ENCODE measurements at regions not wholly inside any gene's neighbourhood (a gene's known extent, or its start where the extent isn't known, plus 50 kb on each side); places are given as distances from the start of the nearest gene placed in this dataset.

- Histone ChIP-seq H3K27me3 (no peaks in the 10 kb centered on the region), H3K9me3 (no peaks in the 10 kb centered on the region), H3K27ac (replicated peaks in 1 of 4) (no peak overlapping the region), H3K4me3 (no peak overlapping the region), H3K4me1 (no peaks in the 10 kb centered on the region), H3K36me3 (no peaks in the 10 kb centered on the region)
- no peak for TF ChIP-seq POLR2A (IDR thresholded peaks at IDR 0.05; ENCODE audit: low read depth)
- no peak for TF ChIP-seq POLR2AphosphoS5 (IDR thresholded peaks at IDR 0.05)
- no peak for TF ChIP-seq EP300 (IDR thresholded peaks at IDR 0.05)
- TF ChIP-seq, protein P1, sequence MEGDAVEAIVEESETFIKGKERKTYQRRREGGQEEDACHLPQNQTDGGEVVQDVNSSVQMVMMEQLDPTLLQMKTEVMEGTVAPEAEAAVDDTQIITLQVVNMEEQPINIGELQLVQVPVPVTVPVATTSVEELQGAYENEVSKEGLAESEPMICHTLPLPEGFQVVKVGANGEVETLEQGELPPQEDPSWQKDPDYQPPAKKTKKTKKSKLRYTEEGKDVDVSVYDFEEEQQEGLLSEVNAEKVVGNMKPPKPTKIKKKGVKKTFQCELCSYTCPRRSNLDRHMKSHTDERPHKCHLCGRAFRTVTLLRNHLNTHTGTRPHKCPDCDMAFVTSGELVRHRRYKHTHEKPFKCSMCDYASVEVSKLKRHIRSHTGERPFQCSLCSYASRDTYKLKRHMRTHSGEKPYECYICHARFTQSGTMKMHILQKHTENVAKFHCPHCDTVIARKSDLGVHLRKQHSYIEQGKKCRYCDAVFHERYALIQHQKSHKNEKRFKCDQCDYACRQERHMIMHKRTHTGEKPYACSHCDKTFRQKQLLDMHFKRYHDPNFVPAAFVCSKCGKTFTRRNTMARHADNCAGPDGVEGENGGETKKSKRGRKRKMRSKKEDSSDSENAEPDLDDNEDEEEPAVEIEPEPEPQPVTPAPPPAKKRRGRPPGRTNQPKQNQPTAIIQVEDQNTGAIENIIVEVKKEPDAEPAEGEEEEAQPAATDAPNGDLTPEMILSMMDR (IDR thresholded peaks at IDR 0.05) = no peak
- intact Hi-C loops (cut with DNase I) = no loop called here
- no peak for DNase-seq (ENCODE audit: extremely low spot score)
These were observed 390.4 kb downstream of the SOX11 start for GRCh38 chr2:6082625-6083018.

DNA sequence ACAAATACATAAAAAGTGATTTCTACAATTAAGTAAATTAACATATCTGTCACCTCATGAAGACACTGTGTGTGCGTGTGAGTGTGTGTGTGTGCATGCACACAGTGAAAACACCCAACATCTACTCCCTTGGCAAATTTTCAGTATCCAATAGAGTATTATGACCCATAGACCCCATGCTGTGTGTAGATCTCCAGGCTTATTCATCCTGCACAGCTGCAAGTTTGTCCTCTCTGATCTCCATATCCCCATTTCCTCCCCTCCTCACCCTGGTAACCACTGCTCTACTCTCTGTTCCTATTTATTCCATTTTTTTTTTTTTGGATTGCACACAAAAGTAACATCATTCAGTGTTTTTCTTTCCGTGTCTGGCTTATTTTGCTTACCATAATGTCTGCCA, 391.0 kb downstream of the SOX11 start:
- Histone ChIP-seq H3K4me1 (no peaks in the 10 kb centered on the region), H3K4me3 (no peak overlapping the region), H3K9me3 (no peaks in the 10 kb centered on the region), H3K36me3 (no peaks in the 10 kb centered on the region), H3K27me3 (no peaks in the 10 kb centered on the region), H3K27ac (replicated peaks in 1 of 4) (no peak overlapping the region)
- no peak for DNase-seq (ENCODE audit: extremely low spot score)
- intact Hi-C loops (cut with DNase I) = no loop called here
- TF ChIP-seq, protein P1 (IDR thresholded peaks at IDR 0.05) = no peak
- no peak for TF ChIP-seq POLR2AphosphoS5 (IDR thresholded peaks at IDR 0.05)
- no peak for TF ChIP-seq POLR2A (IDR thresholded peaks at IDR 0.05; ENCODE audit: low read depth)
- TF ChIP-seq EP300 (IDR thresholded peaks at IDR 0.05) = no peak
- 76% methylated on average over 2 of the region's 2 CpGs for WGBS

DNA sequence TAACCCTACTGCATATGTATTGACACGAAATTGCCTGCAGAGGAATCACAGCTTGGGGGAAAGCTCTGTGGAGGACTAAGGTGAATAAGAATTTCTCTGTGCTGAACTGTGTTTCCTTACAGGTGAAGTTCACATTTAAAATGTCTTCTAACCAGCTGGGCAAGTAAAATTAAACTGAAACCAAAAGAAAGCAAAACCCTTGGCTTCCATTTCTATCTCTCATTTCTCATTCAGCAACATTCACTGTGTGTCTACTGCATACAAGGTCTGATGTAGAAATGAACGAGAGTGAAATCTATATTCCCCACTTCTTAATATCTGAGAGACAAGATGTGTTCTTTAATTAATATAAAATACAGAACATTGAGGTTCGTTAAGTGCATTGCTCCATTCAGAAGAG, 397.3 kb downstream of the SOX11 start:
- WGBS = 73% methylated on average over 3 of the region's 3 CpGs
- Histone ChIP-seq H3K9me3 (no peaks in the 10 kb centered on the region), H3K4me3 (no peak overlapping the region), H3K27me3 (no peaks in the 10 kb centered on the region), H3K27ac (replicated peaks in 1 of 4) (no peak overlapping the region), H3K36me3 (no peaks in the 10 kb centered on the region), H3K4me1 (no peaks in the 10 kb centered on the region)
- TF ChIP-seq, protein P1 (IDR thresholded peaks at IDR 0.05) = no peak
- TF ChIP-seq POLR2A (IDR thresholded peaks at IDR 0.05; ENCODE audit: low read depth) (no peak), POLR2AphosphoS5 (IDR thresholded peaks at IDR 0.05) (no peak), EP300 (IDR thresholded peaks at IDR 0.05) (no peak)
- DNase-seq (ENCODE audit: extremely low spot score) = no peak
- intact Hi-C loops (cut with DNase I) = no loop called here

DNA sequence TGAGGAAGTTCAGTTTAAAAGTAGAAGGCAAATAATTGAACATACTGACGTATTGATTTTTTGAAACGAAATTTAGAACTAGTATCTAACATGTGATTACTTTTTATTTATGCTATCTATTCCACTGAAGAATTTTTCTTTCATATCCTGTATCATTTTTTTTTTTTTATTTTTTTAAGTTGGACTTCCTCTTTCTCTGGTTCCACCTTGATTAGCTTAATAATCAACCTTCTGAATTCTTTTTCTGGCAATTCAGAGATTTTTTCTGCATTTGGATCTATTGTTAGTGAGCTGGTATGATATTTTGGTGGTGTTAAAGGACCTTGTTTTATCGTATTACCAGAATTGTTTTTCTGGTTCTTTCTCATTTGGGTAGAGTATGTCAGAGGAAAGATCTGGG, 411.2 kb downstream of the SOX11 start:
- no peak for DNase-seq (ENCODE audit: extremely low spot score)
- H3K9me3 ChIP-seq = no peaks in the 10 kb centered on the region
- intact Hi-C loops (cut with DNase I) = no loop called here
- no peaks in the 10 kb centered on the region for H3K27me3 ChIP-seq
- no peak for TF ChIP-seq POLR2AphosphoS5 (IDR thresholded peaks at IDR 0.05)
- TF ChIP-seq, protein P1 (IDR thresholded peaks at IDR 0.05) = no peak
- no peak for TF ChIP-seq EP300 (IDR thresholded peaks at IDR 0.05)
- TF ChIP-seq POLR2A (IDR thresholded peaks at IDR 0.05; ENCODE audit: low read depth) = no peak
- H3K4me1 ChIP-seq = no peaks in the 10 kb centered on the region
- H3K4me3 ChIP-seq = no peak overlapping the region
- 92% methylated on average over 3 of the region's 3 CpGs for WGBS
- no peaks in the 10 kb centered on the region for H3K36me3 ChIP-seq
- no peak overlapping the region for H3K27ac ChIP-seq (replicated peaks in 1 of 4)

DNA sequence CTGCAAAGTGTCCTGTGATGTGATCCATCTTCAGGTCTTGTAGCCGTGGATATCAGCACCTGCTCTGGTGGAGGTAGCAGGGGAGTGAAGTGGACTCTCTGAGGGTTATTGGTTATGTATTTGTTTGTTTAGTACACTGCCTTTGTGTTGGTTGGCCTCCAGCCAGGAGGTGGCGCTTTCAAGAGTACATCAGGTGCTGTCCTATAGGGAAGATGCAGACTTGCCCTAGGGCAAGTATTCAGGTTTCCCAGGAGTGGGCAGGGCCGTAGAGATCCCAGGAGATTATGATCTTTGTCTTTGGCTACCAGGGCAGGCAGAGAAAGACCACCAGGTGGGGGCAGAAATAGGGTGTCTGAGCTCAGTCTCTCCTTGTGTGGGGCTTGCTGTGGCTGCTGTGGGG, 411.8 kb downstream of the SOX11 start:
- no peak overlapping the region for H3K4me3 ChIP-seq
- no peaks in the 10 kb centered on the region for H3K27me3 ChIP-seq
- TF ChIP-seq, protein P1 (IDR thresholded peaks at IDR 0.05) = no peak
- no peak for TF ChIP-seq EP300 (IDR thresholded peaks at IDR 0.05)
- no peak for TF ChIP-seq POLR2A (IDR thresholded peaks at IDR 0.05; ENCODE audit: low read depth)
- TF ChIP-seq POLR2AphosphoS5 (IDR thresholded peaks at IDR 0.05) = no peak
- intact Hi-C loops (cut with DNase I) = no loop called here
- no peaks in the 10 kb centered on the region for H3K36me3 ChIP-seq
- no peaks in the 10 kb centered on the region for H3K4me1 ChIP-seq
- 72% methylated on average over 2 of the region's 3 CpGs for WGBS
- H3K27ac ChIP-seq (replicated peaks in 1 of 4) = no peak overlapping the region
- no peak for DNase-seq (ENCODE audit: extremely low spot score)
- H3K9me3 ChIP-seq = no peaks in the 10 kb centered on the region
